ENCODE measurements at regions not wholly inside any gene's neighbourhood (a gene's known extent, or its start where the extent isn't known, plus 50 kb on each side); places are given as distances from the start of the nearest gene placed in this dataset.

GRCh38 chr12:4969405-4969804, 59.7 kb downstream of the KCNA1 start:
- ChIA-PET POLR2A (ENCODE audit: unreplicated experiment) (no interaction called here), CTCF (no interaction called here)
- no peaks in the 10 kb centered on the region for H3K9me2 ChIP-seq (ENCODE audit: insufficient read depth)
- no peaks in the 10 kb centered on the region for H3K79me2 ChIP-seq (ENCODE audit: low read depth)
- H3K27ac ChIP-seq, result no peak overlapping the region
- DNase-seq, result no peak
- H3K4me3 ChIP-seq, result no peak overlapping the region
- intact Hi-C loops (cut with micrococcal nuclease; ENCODE audit: unreplicated experiment), result no loop called here
- H2AFZ ChIP-seq, result no peak overlapping the region
- no peaks in the 10 kb centered on the region for H3F3A ChIP-seq (ENCODE audit: insufficient read depth, low read depth)
- H3K4me2 ChIP-seq, result no peak overlapping the region
- no peaks in the 10 kb centered on the region for H3K4me1 ChIP-seq (replicated peaks; ENCODE audit: insufficient read depth)
- BruUV-seq (replicated peaks), result no TSS peak
- peaks cover 62% of the 10 kb centered on the region for H3K27me3 ChIP-seq (ENCODE audit: insufficient read depth, low read depth)
- no peaks in the 10 kb centered on the region for H3K36me3 ChIP-seq (ENCODE audit: low read depth)
- TF ChIP-seq, protein P1, sequence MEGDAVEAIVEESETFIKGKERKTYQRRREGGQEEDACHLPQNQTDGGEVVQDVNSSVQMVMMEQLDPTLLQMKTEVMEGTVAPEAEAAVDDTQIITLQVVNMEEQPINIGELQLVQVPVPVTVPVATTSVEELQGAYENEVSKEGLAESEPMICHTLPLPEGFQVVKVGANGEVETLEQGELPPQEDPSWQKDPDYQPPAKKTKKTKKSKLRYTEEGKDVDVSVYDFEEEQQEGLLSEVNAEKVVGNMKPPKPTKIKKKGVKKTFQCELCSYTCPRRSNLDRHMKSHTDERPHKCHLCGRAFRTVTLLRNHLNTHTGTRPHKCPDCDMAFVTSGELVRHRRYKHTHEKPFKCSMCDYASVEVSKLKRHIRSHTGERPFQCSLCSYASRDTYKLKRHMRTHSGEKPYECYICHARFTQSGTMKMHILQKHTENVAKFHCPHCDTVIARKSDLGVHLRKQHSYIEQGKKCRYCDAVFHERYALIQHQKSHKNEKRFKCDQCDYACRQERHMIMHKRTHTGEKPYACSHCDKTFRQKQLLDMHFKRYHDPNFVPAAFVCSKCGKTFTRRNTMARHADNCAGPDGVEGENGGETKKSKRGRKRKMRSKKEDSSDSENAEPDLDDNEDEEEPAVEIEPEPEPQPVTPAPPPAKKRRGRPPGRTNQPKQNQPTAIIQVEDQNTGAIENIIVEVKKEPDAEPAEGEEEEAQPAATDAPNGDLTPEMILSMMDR (conservative IDR thresholded peaks at IDR 0.05), result no peak
- no peak for TF ChIP-seq EZH2 (IDR thresholded peaks at IDR 0.05; ENCODE audit: low read depth)
- H3K9me3 ChIP-seq (ENCODE audit: insufficient read depth, low read depth), result no peaks in the 10 kb centered on the region
- H4K20me1 ChIP-seq (ENCODE audit: insufficient read depth), result no peaks in the 10 kb centered on the region

DNA sequence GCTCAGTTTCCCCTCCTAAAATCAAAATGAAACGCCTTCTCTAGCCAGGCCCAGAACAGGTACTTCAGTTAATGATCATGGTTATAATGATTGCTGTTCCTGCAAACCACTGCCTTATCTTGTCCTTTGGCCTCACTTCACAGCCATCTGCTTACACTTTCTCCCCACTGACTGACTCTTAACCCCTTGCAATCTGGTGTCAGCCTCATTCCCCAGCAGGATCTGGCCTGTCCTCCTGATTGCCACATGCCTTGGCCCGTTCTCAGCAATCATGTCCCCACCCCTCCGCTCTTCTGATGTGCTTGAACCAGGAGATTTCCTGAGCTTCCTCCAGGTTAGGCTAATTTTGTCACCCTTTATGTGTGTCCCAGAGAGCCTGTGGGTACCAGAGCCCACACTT, 64.5 kb downstream of the KCNA1 start:
- no peak overlapping the region for H3K4me3 ChIP-seq
- no peak overlapping the region for H3K4me2 ChIP-seq
- H4K20me1 ChIP-seq (ENCODE audit: insufficient read depth), result no peaks in the 10 kb centered on the region
- no peaks in the 10 kb centered on the region for H3K4me1 ChIP-seq (replicated peaks; ENCODE audit: insufficient read depth)
- H3K9me3 ChIP-seq (ENCODE audit: insufficient read depth, low read depth), result no peaks in the 10 kb centered on the region
- no peaks in the 10 kb centered on the region for H3K36me3 ChIP-seq (ENCODE audit: low read depth)
- ChIA-PET POLR2A (ENCODE audit: unreplicated experiment) (no interaction called here), CTCF (no interaction called here)
- no peaks in the 10 kb centered on the region for H3K79me2 ChIP-seq (ENCODE audit: low read depth)
- H3K27me3 ChIP-seq (ENCODE audit: insufficient read depth, low read depth), result peaks cover 81% of the 10 kb centered on the region
- intact Hi-C loops (cut with micrococcal nuclease; ENCODE audit: unreplicated experiment), result no loop called here
- no peaks in the 10 kb centered on the region for H3K9me2 ChIP-seq (ENCODE audit: insufficient read depth)
- TF ChIP-seq, protein P1 (conservative IDR thresholded peaks at IDR 0.05), result no peak
- no peak for TF ChIP-seq EZH2 (IDR thresholded peaks at IDR 0.05; ENCODE audit: low read depth)
- no peak overlapping the region for H2AFZ ChIP-seq
- no peak overlapping the region for H3K27ac ChIP-seq
- no TSS peak for BruUV-seq (replicated peaks)
- DNase-seq, result no peak
- H3F3A ChIP-seq (ENCODE audit: insufficient read depth, low read depth), result no peaks in the 10 kb centered on the region

GRCh38 chr12:4975574-4975973, 65.9 kb downstream of the KCNA1 start:
- Histone ChIP-seq H3K4me2 (no peak overlapping the region), H3K9me2 (ENCODE audit: insufficient read depth) (no peaks in the 10 kb centered on the region), H3K27me3 (ENCODE audit: insufficient read depth, low read depth) (peaks cover 79% of the 10 kb centered on the region), H3K27ac (no peak overlapping the region), H3K9me3 (ENCODE audit: insufficient read depth, low read depth) (no peaks in the 10 kb centered on the region), H3F3A (ENCODE audit: insufficient read depth, low read depth) (no peaks in the 10 kb centered on the region), H3K4me3 (no peak overlapping the region), H2AFZ (0 out of 2 replicates have a peak overlapping the region, but pooled peaks have one; percentile 26), H3K36me3 (ENCODE audit: low read depth) (no peaks in the 10 kb centered on the region), H3K4me1 (replicated peaks; ENCODE audit: insufficient read depth) (no peaks in the 10 kb centered on the region), H3K79me2 (ENCODE audit: low read depth) (no peaks in the 10 kb centered on the region), H4K20me1 (ENCODE audit: insufficient read depth) (no peaks in the 10 kb centered on the region)
- POLR2A ChIA-PET (ENCODE audit: unreplicated experiment), result interaction anchor here (0.7 kb wide), 1 partner anchor 480 kb away, joined by 3 read pairs; no protein-coding TSS in a partner anchor
- no peak for DNase-seq
- no peak for TF ChIP-seq EZH2 (IDR thresholded peaks at IDR 0.05; ENCODE audit: low read depth)
- TF ChIP-seq, protein P1 (conservative IDR thresholded peaks at IDR 0.05), result no peak
- no TSS peak for BruUV-seq (replicated peaks)
- CTCF ChIA-PET, result no interaction called here
- intact Hi-C loops (cut with micrococcal nuclease; ENCODE audit: unreplicated experiment), result no loop called here
